ENCODE measurements at regions not wholly inside any gene's neighbourhood (a gene's known extent, or its start where the extent isn't known, plus 50 kb on each side); places are given as distances from the start of the nearest gene placed in this dataset.

DNA sequence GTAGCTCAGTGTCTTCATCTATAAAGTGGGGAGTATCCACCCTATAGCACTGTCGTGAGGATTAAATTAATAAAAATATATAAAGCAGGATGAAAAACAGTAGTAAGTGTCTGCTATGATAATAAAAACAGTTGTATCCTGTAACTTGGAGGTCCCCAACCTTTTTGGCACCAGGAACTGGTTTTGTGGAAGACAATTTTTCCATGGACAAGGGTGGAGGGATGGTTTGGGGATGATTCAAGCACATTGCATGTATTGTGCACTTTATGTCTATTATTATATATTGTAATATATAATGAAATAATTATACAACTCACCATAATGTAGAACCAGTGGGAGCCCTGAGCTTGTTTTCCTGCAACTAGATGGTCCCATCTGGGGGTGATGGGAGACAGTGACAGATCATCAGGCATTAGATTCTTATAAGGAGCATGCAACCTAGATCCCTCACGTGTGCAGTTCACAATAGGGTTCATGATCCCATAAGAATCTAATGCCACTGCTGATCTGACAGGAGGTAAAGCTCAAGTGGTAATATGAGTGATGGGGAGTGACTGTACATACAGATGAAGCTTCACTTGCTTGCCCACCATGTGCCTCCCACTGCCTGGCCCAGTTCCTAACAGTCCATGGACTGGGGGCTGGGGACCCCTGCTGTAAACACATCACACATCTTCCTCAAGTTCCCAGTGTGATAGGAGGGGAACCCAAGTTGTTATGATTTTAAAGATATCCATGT, 177.4 kb upstream of the DAPK1 start:
- H3K9ac ChIP-seq: no peak overlapping the region
- no peaks in the 10 kb centered on the region for H3K36me3 ChIP-seq (ENCODE audit: low read depth)
- H4K20me1 ChIP-seq (ENCODE audit: insufficient read depth): no peaks in the 10 kb centered on the region
- no peaks in the 10 kb centered on the region for H3K9me3 ChIP-seq (ENCODE audit: low read depth)
- no peaks in the 10 kb centered on the region for H3K79me2 ChIP-seq (ENCODE audit: insufficient read depth)
- no peak for DNase-seq
- H3K27ac ChIP-seq: no peak overlapping the region
- 92 to 100% methylated on average over 2 of the region's 2 CpGs for WGBS, 2 experiments (ENCODE audit: low coverage in 1 of 2, low lambda C conversion rate in 2 of 2, missing lambda C conversion rate in 2 of 2)
- no peak overlapping the region for H3K4me2 ChIP-seq (ENCODE audit: unreplicated experiment)
- H3K9me2 ChIP-seq (ENCODE audit: insufficient read depth): no peaks in the 10 kb centered on the region
- peaks cover 10% of the 10 kb centered on the region for H3K4me1 ChIP-seq (ENCODE audit: insufficient read depth)
- no peak overlapping the region for H3K4me3 ChIP-seq
- H3F3A ChIP-seq (ENCODE audit: insufficient read depth): no peaks in the 10 kb centered on the region
- H2AFZ ChIP-seq: no peak overlapping the region
- in situ Hi-C loops (cut with MboI): loop anchor here (10.0 kb wide), 2 partner anchors 346 to 836 kb away; no protein-coding TSS in a partner anchor
- TF ChIP-seq EZH2 (IDR thresholded peaks at IDR 0.05; ENCODE audit: insufficient read depth, poor library complexity, severe bottlenecking) (no peak), EZH2phosphoT487 (IDR thresholded peaks at IDR 0.05; ENCODE audit: insufficient read depth, low read depth) (no peak)
- H3K27me3 ChIP-seq (replicated peaks; ENCODE audit: insufficient read depth): no peaks in the 10 kb centered on the region

DNA sequence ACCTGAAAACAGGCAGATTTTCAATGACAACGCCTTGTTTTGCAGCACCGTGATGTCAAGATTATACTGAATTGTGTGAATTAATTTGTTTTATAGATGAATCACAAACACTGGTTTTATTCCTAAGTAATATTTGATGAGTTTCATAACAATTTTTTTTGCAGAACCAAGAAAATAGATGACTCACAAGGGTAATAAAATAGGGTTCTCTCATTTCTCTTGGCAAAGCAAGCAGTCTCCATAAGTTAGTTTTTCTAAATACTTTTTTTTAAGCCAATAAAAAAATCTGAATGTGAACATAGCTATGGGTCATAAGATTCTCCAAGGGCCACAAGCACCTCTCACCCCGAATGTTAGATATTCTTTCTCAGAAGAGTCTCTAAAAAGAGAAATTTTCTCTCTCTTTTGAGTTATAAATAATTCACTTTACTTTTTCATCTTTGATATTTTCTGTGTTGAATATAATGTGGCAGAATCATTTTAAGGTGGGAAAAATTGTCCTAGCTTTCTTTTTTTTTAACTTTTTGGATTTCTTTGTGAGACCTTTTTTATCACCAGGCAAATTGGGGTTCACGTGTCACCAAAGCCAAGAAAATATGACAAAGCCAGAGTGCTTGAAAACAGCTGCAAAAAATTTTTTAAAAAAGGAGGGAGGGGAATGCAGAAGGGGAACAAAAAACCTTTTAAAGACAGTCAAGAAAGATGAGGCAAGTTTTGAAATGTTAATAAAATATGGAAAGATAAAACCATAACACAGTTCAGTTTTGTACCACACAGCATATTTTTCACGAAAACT, 174.6 kb upstream of the DAPK1 start:
- Histone ChIP-seq H3K4me3 (no peak overlapping the region), H3K9me2 (ENCODE audit: insufficient read depth) (no peaks in the 10 kb centered on the region), H3F3A (ENCODE audit: insufficient read depth) (peaks cover 5% of the 10 kb centered on the region; the same call in 1 of the 2 replicates), H3K9ac (peak overlapping the region; percentile 4; the same call in 1 of the 2 replicates), H3K4me2 (ENCODE audit: unreplicated experiment) (peak overlapping the region; percentile 12), H3K36me3 (ENCODE audit: low read depth) (no peaks in the 10 kb centered on the region), H3K27me3 (replicated peaks; ENCODE audit: insufficient read depth) (no peaks in the 10 kb centered on the region), H3K9me3 (ENCODE audit: low read depth) (no peaks in the 10 kb centered on the region), H3K27ac (no peak overlapping the region), H3K4me1 (ENCODE audit: insufficient read depth) (peaks cover 17% of the 10 kb centered on the region), H3K79me2 (ENCODE audit: insufficient read depth) (no peaks in the 10 kb centered on the region), H4K20me1 (ENCODE audit: insufficient read depth) (no peaks in the 10 kb centered on the region), H2AFZ (no peak overlapping the region)
- in situ Hi-C loops (cut with MboI): loop anchor here (10.0 kb wide), 2 partner anchors 348 to 838 kb away; no protein-coding TSS in a partner anchor
- 22 to 25% methylated on average over 5 of the region's 5 CpGs for WGBS, 2 experiments (ENCODE audit: low coverage in 1 of 2, low lambda C conversion rate in 2 of 2, missing lambda C conversion rate in 2 of 2)
- DNase-seq: peak; percentile 77
- TF ChIP-seq EZH2 (IDR thresholded peaks at IDR 0.05; ENCODE audit: insufficient read depth, poor library complexity, severe bottlenecking) (no peak), EZH2phosphoT487 (IDR thresholded peaks at IDR 0.05; ENCODE audit: insufficient read depth, low read depth) (no peak)

DNA sequence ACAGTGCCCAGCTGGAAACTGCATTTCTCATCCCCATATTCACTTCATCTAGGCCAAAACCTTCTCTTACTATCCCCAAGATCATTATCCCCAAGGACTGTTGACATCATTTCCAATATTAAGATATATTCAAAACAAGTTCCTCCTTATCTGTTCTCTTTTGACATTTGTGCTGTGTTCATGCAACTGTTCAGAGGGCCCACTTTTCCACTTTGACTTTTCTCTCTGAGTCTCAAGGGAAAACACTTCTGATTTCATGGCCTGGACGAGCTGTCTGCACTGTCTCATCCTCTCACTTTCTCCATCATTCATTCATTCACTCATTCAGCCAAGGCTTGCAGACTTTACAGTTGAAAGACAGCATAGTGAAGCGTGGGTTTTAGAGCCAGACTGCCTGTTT, 173.7 kb upstream of the DAPK1 start:
- Histone ChIP-seq H3K27ac (no peak overlapping the region), H3K9me3 (ENCODE audit: low read depth) (no peaks in the 10 kb centered on the region), H3K9ac (no peak overlapping the region), H2AFZ (no peak overlapping the region), H3K4me3 (no peak overlapping the region), H3K27me3 (replicated peaks; ENCODE audit: insufficient read depth) (no peaks in the 10 kb centered on the region), H3K36me3 (ENCODE audit: low read depth) (no peaks in the 10 kb centered on the region), H4K20me1 (ENCODE audit: insufficient read depth) (no peaks in the 10 kb centered on the region), H3K9me2 (ENCODE audit: insufficient read depth) (no peaks in the 10 kb centered on the region), H3K79me2 (ENCODE audit: insufficient read depth) (no peaks in the 10 kb centered on the region), H3K4me2 (ENCODE audit: unreplicated experiment) (no peak overlapping the region), H3F3A (ENCODE audit: insufficient read depth) (peaks cover 5% of the 10 kb centered on the region; the same call in 1 of the 2 replicates), H3K4me1 (ENCODE audit: insufficient read depth) (peaks cover 17% of the 10 kb centered on the region)
- TF ChIP-seq EZH2 (IDR thresholded peaks at IDR 0.05; ENCODE audit: insufficient read depth, poor library complexity, severe bottlenecking): no peak
- no peak for TF ChIP-seq EZH2phosphoT487 (IDR thresholded peaks at IDR 0.05; ENCODE audit: insufficient read depth, low read depth)
- in situ Hi-C loops (cut with MboI): loop anchor here (10.0 kb wide), 2 partner anchors 349 to 839 kb away; no protein-coding TSS in a partner anchor
- 73 to 82% methylated on average over 2 of the region's 2 CpGs for WGBS, 2 experiments (ENCODE audit: low coverage in 1 of 2, low lambda C conversion rate in 2 of 2, missing lambda C conversion rate in 2 of 2)
- DNase-seq: no peak

DNA sequence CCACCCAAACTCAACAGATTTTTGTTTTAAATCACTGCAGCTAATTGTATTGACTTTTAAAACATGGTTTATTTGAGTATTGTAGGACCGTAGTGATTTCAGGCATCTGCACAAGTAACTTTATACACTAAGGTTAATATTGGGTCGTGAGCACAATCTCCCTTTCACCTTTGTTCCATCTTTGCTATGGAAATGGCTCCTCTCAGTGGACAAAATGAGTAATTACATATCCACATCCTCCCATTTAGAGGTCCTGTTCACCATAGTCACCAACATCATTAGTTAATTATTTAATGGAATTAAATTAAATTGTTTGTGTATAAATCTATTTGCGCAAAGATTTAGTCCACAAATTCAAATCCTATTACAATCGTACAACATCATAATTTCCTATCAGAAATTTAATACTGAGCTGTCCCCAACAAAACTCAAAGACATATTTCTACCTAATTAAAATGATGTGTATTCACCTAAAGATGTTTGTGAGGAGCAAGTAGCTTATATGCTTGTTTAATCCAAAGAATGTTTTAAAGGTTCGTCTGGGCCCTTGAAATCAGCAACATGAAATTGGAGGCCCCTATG, 173.0 kb upstream of the DAPK1 start:
- no peak overlapping the region for H3K4me3 ChIP-seq
- peaks cover 17% of the 10 kb centered on the region for H3K4me1 ChIP-seq (ENCODE audit: insufficient read depth)
- no peak overlapping the region for H3K4me2 ChIP-seq (ENCODE audit: unreplicated experiment)
- WGBS, 2 experiments (ENCODE audit: low coverage in 1 of 2, low lambda C conversion rate in 2 of 2, missing lambda C conversion rate in 2 of 2): 2% methylated on average over 5 of the region's 5 CpGs
- H2AFZ ChIP-seq: no peak overlapping the region
- TF ChIP-seq EZH2 (IDR thresholded peaks at IDR 0.05; ENCODE audit: insufficient read depth, poor library complexity, severe bottlenecking) (no peak), EZH2phosphoT487 (IDR thresholded peaks at IDR 0.05; ENCODE audit: insufficient read depth, low read depth) (no peak)
- no peaks in the 10 kb centered on the region for H3K9me3 ChIP-seq (ENCODE audit: low read depth)
- H3K9ac ChIP-seq: no peak overlapping the region
- no peaks in the 10 kb centered on the region for H3K9me2 ChIP-seq (ENCODE audit: insufficient read depth)
- no peaks in the 10 kb centered on the region for H3K79me2 ChIP-seq (ENCODE audit: insufficient read depth)
- peak; percentile 75 for DNase-seq
- no peaks in the 10 kb centered on the region for H3K36me3 ChIP-seq (ENCODE audit: low read depth)
- H3F3A ChIP-seq (ENCODE audit: insufficient read depth): peaks cover 5% of the 10 kb centered on the region; the same call in 1 of the 2 replicates
- in situ Hi-C loops (cut with MboI): loop anchor here (5.0 to 25.0 kb wide), 4 partner anchors 350 to 897 kb away; no protein-coding TSS in a partner anchor
- H3K27me3 ChIP-seq (replicated peaks; ENCODE audit: insufficient read depth): no peaks in the 10 kb centered on the region
- H4K20me1 ChIP-seq (ENCODE audit: insufficient read depth): no peaks in the 10 kb centered on the region
- no peak overlapping the region for H3K27ac ChIP-seq
